Gastrocnemius medialis (tissue), 4 donors: ENCODE measurements at regions not wholly inside any gene's neighbourhood (a gene's known extent, or its start where the extent isn't known, plus 50 kb on each side); places are given as distances from the start of the nearest gene placed in this dataset.

Source experiments
- POLR2A ChIP-seq, 2 donors: fragments of 450-650 bp; IDR thresholded peaks; one replicate each; pipeline ENCODE4 v1.6.1; 2017; ENCODE audit warnings: antibody characterized with exemption in 2 of 2, mild to moderate bottlenecking in 2 of 2, moderate library complexity in 2 of 2
- TF ChIP-seq, protein P1 (sequence below), 5 experiments: fragments of 450-650 bp in 3 of 5; fragments of 200-600 bp in 2 of 5; sonication (generic) in 2 of 5; IDR thresholded peaks in 4 of 5; conservative IDR thresholded peaks in 1 of 5; 1 replicate in 4 of 5; 2 replicates in 1 of 5; pipeline ENCODE4 v1.5.1; 2016 to 2019; ENCODE audit warnings: antibody characterized with exemption in 5 of 5, mild to moderate bottlenecking in 3 of 5, moderate library complexity in 3 of 5

DNA sequence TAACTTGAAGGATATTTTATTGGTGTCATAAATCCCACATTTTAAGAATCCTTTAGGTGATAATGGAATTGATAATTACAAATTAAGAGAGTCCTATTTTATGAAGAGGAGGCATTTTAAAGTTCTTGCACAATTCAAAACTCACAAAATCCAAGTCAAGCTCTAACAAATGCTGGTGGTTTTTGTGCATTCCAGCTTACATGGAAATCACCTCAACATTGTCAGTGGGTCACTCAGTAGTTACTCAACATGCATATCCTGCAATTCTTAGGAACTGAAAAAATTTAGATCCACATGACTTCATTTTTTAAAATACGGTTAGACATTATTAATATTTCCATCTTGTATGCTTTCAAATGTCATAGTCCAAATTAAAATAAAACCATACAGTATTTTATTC is 487.2 kb downstream of the CNTN3 start:
- no peak for TF ChIP-seq POLR2A (IDR thresholded peaks at IDR 0.05)
- TF ChIP-seq, protein P1, sequence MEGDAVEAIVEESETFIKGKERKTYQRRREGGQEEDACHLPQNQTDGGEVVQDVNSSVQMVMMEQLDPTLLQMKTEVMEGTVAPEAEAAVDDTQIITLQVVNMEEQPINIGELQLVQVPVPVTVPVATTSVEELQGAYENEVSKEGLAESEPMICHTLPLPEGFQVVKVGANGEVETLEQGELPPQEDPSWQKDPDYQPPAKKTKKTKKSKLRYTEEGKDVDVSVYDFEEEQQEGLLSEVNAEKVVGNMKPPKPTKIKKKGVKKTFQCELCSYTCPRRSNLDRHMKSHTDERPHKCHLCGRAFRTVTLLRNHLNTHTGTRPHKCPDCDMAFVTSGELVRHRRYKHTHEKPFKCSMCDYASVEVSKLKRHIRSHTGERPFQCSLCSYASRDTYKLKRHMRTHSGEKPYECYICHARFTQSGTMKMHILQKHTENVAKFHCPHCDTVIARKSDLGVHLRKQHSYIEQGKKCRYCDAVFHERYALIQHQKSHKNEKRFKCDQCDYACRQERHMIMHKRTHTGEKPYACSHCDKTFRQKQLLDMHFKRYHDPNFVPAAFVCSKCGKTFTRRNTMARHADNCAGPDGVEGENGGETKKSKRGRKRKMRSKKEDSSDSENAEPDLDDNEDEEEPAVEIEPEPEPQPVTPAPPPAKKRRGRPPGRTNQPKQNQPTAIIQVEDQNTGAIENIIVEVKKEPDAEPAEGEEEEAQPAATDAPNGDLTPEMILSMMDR (IDR thresholded peaks at IDR 0.05 in 4 of 5, conservative IDR thresholded peaks at IDR 0.05 in 1 of 5) = no peak
